H1 (cell line): ENCODE measurements at regions not wholly inside any gene's neighbourhood (a gene's known extent, or its start where the extent isn't known, plus 50 kb on each side); places are given as distances from the start of the nearest gene placed in this dataset.

ENCODE experiments used
- CTCF ChIA-PET: fragments of 300-600 bp; sonication (Branson Sonifier 250); formaldehyde crosslinking; loops from one replicate; lab custom pipeline; 2021; ENCODE audit not compliant: partially characterized antibody; lab: Charles Lee
- POLR2A ChIA-PET: fragments of 300-600 bp; sonication (Branson Sonifier 250); formaldehyde crosslinking; loops from one replicate; lab custom pipeline; 2021; ENCODE audit warnings: inconsistent platforms; ENCODE audit not compliant: partially characterized antibody; lab: Charles Lee
- DNase-seq, 2 experiments: peaks; one replicate each; pipeline versions ENCODE4 v3.0.0 to v3.0.0-alpha.2; 2010 to 2022; ENCODE audit warnings: low spot score in 2 of 2, low read depth in 1 of 2, mixed read lengths in 1 of 2
- FAIRE-seq: peaks from 2 replicates; lab custom pipeline; 2011; peaks lifted over from hg19 to GRCh38; lab: Jason Lieb, UNC
- H2AFZ ChIP-seq: 2 replicates; pipeline ENCODE4 v1.8.1; 2012; ENCODE audit warnings: low read length, inconsistent platforms
- H2AK5ac ChIP-seq: 2 replicates; pipeline ENCODE4 v1.6.1; 2013; ENCODE audit warnings: low read depth, low read length
- H2BK120ac ChIP-seq: replicated peaks from 2 replicates; pipeline ENCODE3; 2013; ENCODE audit warnings: low read depth, low read length, inconsistent platforms
- H2BK12ac ChIP-seq: 2 replicates; pipeline ENCODE4 v1.6.1; 2013; ENCODE audit warnings: low read depth, low read length
- H2BK15ac ChIP-seq: 2 replicates; pipeline ENCODE4 v1.6.1; 2013; ENCODE audit warnings: low read length
- H2BK20ac ChIP-seq: 2 replicates; pipeline ENCODE4 v1.6.1; 2013; ENCODE audit warnings: low read length
- H2BK5ac ChIP-seq: 2 replicates; pipeline ENCODE4 v1.6.1; 2013; ENCODE audit warnings: low read depth, low read length
- H3K14ac ChIP-seq: 2 replicates; pipeline ENCODE4 v1.6.1; 2013; ENCODE audit warnings: inconsistent platforms; ENCODE audit not compliant: insufficient read length
- H3K18ac ChIP-seq: 2 replicates; pipeline ENCODE4 v1.6.1; 2013; ENCODE audit warnings: low read length; ENCODE audit errors: extremely low read depth
- H3K23ac ChIP-seq: 2 replicates; pipeline ENCODE4 v1.6.1; 2013; ENCODE audit warnings: inconsistent platforms; ENCODE audit not compliant: insufficient read length
- H3K23me2 ChIP-seq: 2 replicates; pipeline ENCODE4 v1.6.1; 2013; ENCODE audit warnings: low read depth, low read length
- H3K27ac ChIP-seq: 2 replicates; pipeline ENCODE4 v1.6.1; 2011; ENCODE audit warnings: low read depth, low read length, inconsistent platforms
- H3K27me3 ChIP-seq, 4 experiments: replicated peaks in 1 of 4; 1 replicate in 1 of 4; 2 replicates in 3 of 4; pipeline versions ENCODE4 v1.6.1 to v1.8.1; 2011 to 2013; ENCODE audit warnings: low read length in 3 of 4, mild to moderate bottlenecking in 3 of 4, inconsistent platforms in 2 of 4, mixed read lengths in 2 of 4, moderate library complexity in 1 of 4; ENCODE audit not compliant: control insufficient read depth in 3 of 4, insufficient read depth in 3 of 4; ENCODE audit errors: extremely low read depth in 1 of 4
- H3K36me3 ChIP-seq, 4 experiments: 2 replicates each; pipeline versions ENCODE4 v1.6.1 to v1.8.1; 2011 to 2013; ENCODE audit warnings: mild to moderate bottlenecking in 4 of 4, low read length in 3 of 4, moderate library complexity in 2 of 4, control low read depth in 1 of 4, inconsistent platforms in 1 of 4; ENCODE audit not compliant: insufficient read depth in 4 of 4, control insufficient read depth in 2 of 4
- H3K4ac ChIP-seq: replicated peaks from 2 replicates; pipeline ENCODE3; 2013; ENCODE audit warnings: low read length, low read depth, mixed read lengths, inconsistent platforms; ENCODE audit not compliant: insufficient read length
- H3K4me1 ChIP-seq, 4 experiments: replicated peaks in 1 of 4; 1 replicate in 1 of 4; 2 replicates in 3 of 4; pipeline versions ENCODE4 v1.6.1 to v1.8.1; 2011 to 2013; ENCODE audit warnings: low read length in 3 of 4, inconsistent platforms in 2 of 4, mixed read lengths in 1 of 4; ENCODE audit not compliant: insufficient read depth in 4 of 4, control insufficient read depth in 3 of 4
- H3K4me2 ChIP-seq, 2 experiments: 2 replicates each; pipeline versions ENCODE4 v1.6.1 to v1.8.1; 2011 to 2013; ENCODE audit warnings: low read depth in 2 of 2, low read length in 2 of 2, control low read depth in 1 of 2, inconsistent platforms in 1 of 2, mild to moderate bottlenecking in 1 of 2; ENCODE audit not compliant: insufficient read depth in 1 of 2
- H3K4me3 ChIP-seq, 4 experiments: fragments of 200-600, 300-600 bp in 1 of 4; sonication (generic), shearing (Covaris generic), sonication (Bioruptor Twin) in 1 of 4; 2 replicates each; pipeline versions ENCODE4 v1.5.1 to v1.8.1; 2011 to 2016; ENCODE audit warnings: low read length in 4 of 4, low read depth in 3 of 4, control low read depth in 2 of 4, inconsistent platforms in 2 of 4, mild to moderate bottlenecking in 2 of 4, mixed read lengths in 1 of 4, moderate library complexity in 1 of 4; ENCODE audit not compliant: insufficient read depth in 2 of 4; ENCODE audit errors: extremely low read depth in 1 of 4
- H3K56ac ChIP-seq: replicated peaks from 2 replicates; pipeline ENCODE3; 2013; ENCODE audit warnings: low read depth, mild to moderate bottlenecking, mixed read lengths, low read length, inconsistent platforms; ENCODE audit not compliant: insufficient read length
- H3K79me1 ChIP-seq: 2 replicates; pipeline ENCODE4 v1.6.1; 2013; ENCODE audit warnings: low read depth, low read length, control low read depth
- H3K79me2 ChIP-seq, 2 experiments: 2 replicates each; pipeline versions ENCODE4 v1.6.1 to v1.8.1; 2012 to 2013; ENCODE audit warnings: low read length in 2 of 2, mild to moderate bottlenecking in 2 of 2, inconsistent platforms in 1 of 2; ENCODE audit not compliant: insufficient read depth in 2 of 2, control insufficient read depth in 1 of 2
- H3K9ac ChIP-seq, 4 experiments: replicated peaks in 1 of 4; 1 replicate in 1 of 4; 2 replicates in 3 of 4; pipeline versions ENCODE4 v1.6.1 to v1.8.1; 2011 to 2013; ENCODE audit warnings: low read depth in 3 of 4, low read length in 3 of 4, control low read depth in 2 of 4, mild to moderate bottlenecking in 2 of 4, moderate library complexity in 2 of 4, inconsistent platforms in 1 of 4; ENCODE audit errors: extremely low read depth in 1 of 4
- H3K9me3 ChIP-seq, 2 experiments: 2 replicates each; pipeline versions ENCODE4 v1.6.1 to v1.8.1; 2012 to 2013; ENCODE audit warnings: mild to moderate bottlenecking in 2 of 2, moderate library complexity in 2 of 2, control low read depth in 1 of 2, inconsistent platforms in 1 of 2, low read depth in 1 of 2, low read length in 1 of 2, mixed read lengths in 1 of 2; ENCODE audit not compliant: insufficient read depth in 2 of 2
- H4K20me1 ChIP-seq, 2 experiments: replicated peaks in 1 of 2; 2 replicates each; pipeline versions ENCODE3 to v1.8.1; 2011 to 2013; ENCODE audit warnings: inconsistent platforms in 2 of 2, low read length in 2 of 2, mild to moderate bottlenecking in 1 of 2; ENCODE audit not compliant: insufficient read depth in 2 of 2, control insufficient read depth in 1 of 2
- H4K5ac ChIP-seq: 2 replicates; pipeline ENCODE4 v1.6.1; 2013; ENCODE audit warnings: low read length, low read depth, mixed read lengths, inconsistent platforms; ENCODE audit not compliant: insufficient read length
- H4K8ac ChIP-seq: 2 replicates; pipeline ENCODE4 v1.8.0; 2013; ENCODE audit warnings: mild to moderate bottlenecking, moderate library complexity, low read length, inconsistent platforms; ENCODE audit not compliant: insufficient read depth; ENCODE audit errors: extremely low read depth
- H4K91ac ChIP-seq: replicated peaks from 2 replicates; pipeline ENCODE3; 2013; ENCODE audit warnings: low read length, mixed read lengths, inconsistent platforms; ENCODE audit not compliant: insufficient read length
- BRCA1 ChIP-seq: IDR thresholded peaks from 2 replicates; pipeline ENCODE4 v1.6.1; 2012; ENCODE audit warnings: low read depth, low read length, improper control_type of control experiment
- E2F6 ChIP-seq: IDR thresholded peaks from 2 replicates; pipeline ENCODE4 v1.6.1; 2012; ENCODE audit warnings: inconsistent platforms
- HDAC6 ChIP-seq: IDR thresholded peaks from one replicate; pipeline ENCODE4 v1.7.1; 2012; ENCODE audit warnings: low read depth, mild to moderate bottlenecking, inconsistent platforms, low read length, moderate library complexity
- KDM5A ChIP-seq: fragments of 200-600 bp; IDR thresholded peaks from 2 replicates; pipeline ENCODE4 v1.7.1; 2012; ENCODE audit warnings: mild to moderate bottlenecking, low read length, inconsistent platforms, mixed read lengths
- PHF8 ChIP-seq: fragments of 200-600 bp; sonication (generic); conservative IDR thresholded peaks from 2 replicates; pipeline ENCODE4 v1.7.1; 2012; ENCODE audit warnings: low read depth, mild to moderate bottlenecking, inconsistent platforms, low read length, moderate library complexity
- RFX5 ChIP-seq: IDR thresholded peaks from 2 replicates; pipeline ENCODE4 v1.6.1; 2011; ENCODE audit warnings: low read depth, low read length, improper control_type of control experiment, borderline replicate concordance
- SAP30 ChIP-seq: fragments of 300-600 bp; sonication (generic); IDR thresholded peaks from 2 replicates; pipeline ENCODE4 v1.7.1; 2012; ENCODE audit warnings: low read length, moderate library complexity, mild to moderate bottlenecking, inconsistent platforms; ENCODE audit not compliant: insufficient read depth, insufficient replicate concordance
- TAF7 ChIP-seq: optimal IDR thresholded peaks from 2 replicates; pipeline ENCODE3; 2011; ENCODE audit warnings: low read depth, mild to moderate bottlenecking, inconsistent platforms, low read length, moderate library complexity, borderline replicate concordance
- TCF12 ChIP-seq: IDR thresholded peaks from 2 replicates; pipeline ENCODE4 v1.6.1; 2011; ENCODE audit warnings: low read depth, mild to moderate bottlenecking, low read length
- WGBS, 2 experiments: shearing (Covaris generic) in 1 of 2; methylation state at CpG; one replicate each; pipeline versions ENCODE4 v1.1.6 to v1.1.7; 2013 to 2015; ENCODE audit warnings: low lambda C conversion rate in 2 of 2, mixed read lengths in 2 of 2, inconsistent platforms in 1 of 2, low coverage in 1 of 2, missing lambda C conversion rate in 1 of 2; ENCODE audit not compliant: insufficient replicate concordance in 2 of 2, insufficient coverage in 1 of 2, insufficient read length in 1 of 2; ENCODE audit errors: extremely low coverage in 1 of 2, missing lambda C conversion rate in 1 of 2; 5-methylcytosine and 5-hydroxymethylcytosine counted together

- Histone ChIP-seq H3K4me2 (no peak overlapping the region), H4K5ac (no peak overlapping the region), H2AK5ac (no peak overlapping the region), H2BK15ac (no peak overlapping the region), H2BK12ac (no peak overlapping the region), H3K4me3 (no peak overlapping the region)
- no peak for TF ChIP-seq PHF8
- TF ChIP-seq HDAC6, result no peak
- TF ChIP-seq KDM5A, result no peak
- no peak for TF ChIP-seq TAF7
- TF ChIP-seq E2F6, result no peak
- no peak for TF ChIP-seq SAP30
- no peak for TF ChIP-seq RFX5
- no peak for TF ChIP-seq TCF12
- no peak for TF ChIP-seq BRCA1
- TF ChIP-seq, all 59 proteins: peak for 0
- H3K23ac ChIP-seq, result no peak overlapping the region
- no peaks in the 10 kb centered on the region for H3K27me3 ChIP-seq
- no peak overlapping the region for H2BK120ac ChIP-seq
- H3K4me1 ChIP-seq, result no peaks in the 10 kb centered on the region
- H3K56ac ChIP-seq, result no peak overlapping the region
- no peaks in the 10 kb centered on the region for H3K36me3 ChIP-seq
- no peaks in the 10 kb centered on the region for H3K9me3 ChIP-seq
- no peak overlapping the region for H4K91ac ChIP-seq
- H3K4ac ChIP-seq, result no peak overlapping the region
- DNase-seq, result no peak
- no peak overlapping the region for H3K27ac ChIP-seq
- H4K20me1 ChIP-seq, result no peaks in the 10 kb centered on the region
- no peak overlapping the region for H3K14ac ChIP-seq
- CTCF ChIA-PET, result interaction anchor here (1.1 kb wide), 1 partner anchor 84 kb away, joined by 3 read pairs; no protein-coding TSS in a partner anchor
- POLR2A ChIA-PET, result no interaction called here
- WGBS, 2 experiments, result 89% methylated on average over 3 of the region's 3 CpGs; no CpG with 5 or more reads in 1 of the 2 experiments
- H3K79me1 ChIP-seq, result no peaks in the 10 kb centered on the region
- H3K18ac ChIP-seq, result no peak overlapping the region
- no peak overlapping the region for H3K9ac ChIP-seq
- H3K79me2 ChIP-seq, result no peaks in the 10 kb centered on the region
- no peak overlapping the region for H2BK20ac ChIP-seq
- H4K8ac ChIP-seq, result no peak overlapping the region
- H3K23me2 ChIP-seq, result no peaks in the 10 kb centered on the region
- FAIRE-seq, result no peak
- no peak overlapping the region for H2BK5ac ChIP-seq
- H2AFZ ChIP-seq, result peak overlapping the region; percentile 46; the same call in 1 of the 2 replicates
These were observed 87.0 kb upstream of the RUNX1 start for GRCh38 chr21:35136106-35136505.
